Sigmoid colon (tissue), 6 donors: ENCODE measurements at regions not wholly inside any gene's neighbourhood (a gene's known extent, or its start where the extent isn't known, plus 50 kb on each side); places are given as distances from the start of the nearest gene placed in this dataset.

Source experiments
- DNase-seq: peaks from one replicate; pipeline ENCODE4 v3.0.0-alpha.2; 2019
- H3K27ac ChIP-seq, 4 donors: fragments of 200-600 bp; sonication (generic); one replicate each; pipeline ENCODE4 v1.5.1; 2016 to 2019; ENCODE audit warnings: mild to moderate bottlenecking in 1 of 4
- H3K27me3 ChIP-seq, 3 donors: fragments of 200-600 bp; sonication (generic); one replicate each; pipeline ENCODE4 v1.5.1; 2019; ENCODE audit warnings: mild to moderate bottlenecking in 1 of 3
- H3K36me3 ChIP-seq, 4 donors: fragments of 200-600 bp; sonication (generic); one replicate each; pipeline ENCODE4 v1.5.1; 2016 to 2019
- H3K4me1 ChIP-seq, 4 donors: fragments of 200-600 bp; sonication (generic); one replicate each; pipeline ENCODE4 v1.5.1; 2017 to 2019
- H3K4me3 ChIP-seq, 4 donors: fragments of 200-600 bp; sonication (generic); one replicate each; pipeline ENCODE4 v1.5.1; 2017 to 2019; ENCODE audit warnings: mild to moderate bottlenecking in 2 of 4, moderate library complexity in 1 of 4
- H3K9me3 ChIP-seq, 4 donors: fragments of 200-600 bp in 3 of 4; sonication (generic) in 3 of 4; one replicate each; pipeline versions ENCODE4 v1.5.1 to v1.6.1; 2013 to 2019
- EP300 ChIP-seq, 4 donors: sonication (generic); formaldehyde crosslinking; IDR thresholded peaks; one replicate each; pipeline ENCODE4 v1.6.1; 2017; ENCODE audit warnings: antibody characterized with exemption in 4 of 4
- POLR2A ChIP-seq, 2 donors: fragments of 450-650 bp; IDR thresholded peaks; one replicate each; pipeline ENCODE4 v1.6.1; 2016; ENCODE audit warnings: antibody characterized with exemption in 2 of 2, mild to moderate bottlenecking in 2 of 2, moderate library complexity in 2 of 2
- POLR2AphosphoS5 ChIP-seq, 4 donors: sonication (generic); formaldehyde crosslinking; IDR thresholded peaks; one replicate each; pipeline ENCODE4 v1.6.1; 2017; ENCODE audit warnings: antibody characterized with exemption in 4 of 4
- WGBS, 2 donors: extraction: QIAGEN DNeasy Blood & Tissue Kit; methylation state at CpG; one replicate each; pipeline ENCODE4 v1.1.7; 2013; 5-methylcytosine and 5-hydroxymethylcytosine counted together
- intact Hi-C: fragments of 100-400 bp; cut with DNase I; formaldehyde crosslinking; loops from one replicate; pipeline ENCODE4 v1.15.1; 2023
- TF ChIP-seq, protein P1 (sequence below), 4 experiments: fragments of 450-650 bp in 3 of 4; fragments of 200-600 bp in 1 of 4; IDR thresholded peaks; one replicate each; pipeline ENCODE4 v1.5.1; 2016 to 2019; ENCODE audit warnings: antibody characterized with exemption in 4 of 4, mild to moderate bottlenecking in 3 of 4, moderate library complexity in 2 of 4
- donor health status: healthy with polysubstance abuse.
- donor health status: healthy.

DNA sequence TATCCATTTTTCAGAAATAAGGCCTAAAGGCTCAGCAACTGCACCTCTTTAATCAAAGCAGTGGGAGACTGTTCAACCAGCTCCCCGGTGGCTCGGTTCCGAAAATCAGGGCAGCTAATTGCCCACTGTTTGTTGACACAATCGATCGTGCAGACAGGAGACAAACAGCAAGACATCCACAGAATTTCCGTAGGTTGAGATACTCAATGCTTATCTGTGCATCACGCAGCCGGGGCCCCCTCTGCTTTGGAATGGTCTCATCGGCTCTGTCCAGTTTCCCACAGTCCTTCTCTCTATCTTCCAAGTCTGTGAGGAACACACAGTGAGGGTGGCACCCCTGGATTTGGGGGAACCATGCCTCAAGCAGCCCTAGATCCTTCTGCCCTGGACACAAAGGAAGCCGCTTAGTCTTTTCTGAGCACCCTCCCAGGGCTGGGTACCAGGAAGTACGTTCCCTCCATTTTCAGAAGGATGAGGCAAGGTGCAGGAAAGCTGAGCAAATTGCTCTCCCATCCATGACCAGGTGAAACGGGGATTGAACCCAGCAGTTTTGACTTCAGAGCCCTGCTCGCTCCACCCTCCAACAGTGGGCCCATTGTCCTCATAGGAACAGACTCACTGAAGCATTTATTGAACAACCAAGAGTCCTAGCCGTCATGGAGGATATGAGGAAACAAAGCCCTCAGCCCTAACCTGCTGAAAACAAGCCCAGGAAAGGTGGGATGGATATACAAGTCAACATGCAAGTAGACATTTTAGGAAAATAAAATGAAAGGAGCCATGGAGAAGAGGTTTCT, 70.7 kb downstream of the C16orf95 start:
- 87 to 90% methylated on average over 14 of the region's 14 CpGs for WGBS, 2 donors
- no peaks in the 10 kb centered on the region for H3K9me3 ChIP-seq
- no peak for DNase-seq
- H3K27me3 ChIP-seq = peaks cover 0 to 15% (median 5%) of the 10 kb centered on the region in 3 donors
- TF ChIP-seq EP300 (IDR thresholded peaks at IDR 0.05) (no peak), POLR2AphosphoS5 (IDR thresholded peaks at IDR 0.05) (no peak), POLR2A (IDR thresholded peaks at IDR 0.05) (no peak)
- TF ChIP-seq, protein P1, sequence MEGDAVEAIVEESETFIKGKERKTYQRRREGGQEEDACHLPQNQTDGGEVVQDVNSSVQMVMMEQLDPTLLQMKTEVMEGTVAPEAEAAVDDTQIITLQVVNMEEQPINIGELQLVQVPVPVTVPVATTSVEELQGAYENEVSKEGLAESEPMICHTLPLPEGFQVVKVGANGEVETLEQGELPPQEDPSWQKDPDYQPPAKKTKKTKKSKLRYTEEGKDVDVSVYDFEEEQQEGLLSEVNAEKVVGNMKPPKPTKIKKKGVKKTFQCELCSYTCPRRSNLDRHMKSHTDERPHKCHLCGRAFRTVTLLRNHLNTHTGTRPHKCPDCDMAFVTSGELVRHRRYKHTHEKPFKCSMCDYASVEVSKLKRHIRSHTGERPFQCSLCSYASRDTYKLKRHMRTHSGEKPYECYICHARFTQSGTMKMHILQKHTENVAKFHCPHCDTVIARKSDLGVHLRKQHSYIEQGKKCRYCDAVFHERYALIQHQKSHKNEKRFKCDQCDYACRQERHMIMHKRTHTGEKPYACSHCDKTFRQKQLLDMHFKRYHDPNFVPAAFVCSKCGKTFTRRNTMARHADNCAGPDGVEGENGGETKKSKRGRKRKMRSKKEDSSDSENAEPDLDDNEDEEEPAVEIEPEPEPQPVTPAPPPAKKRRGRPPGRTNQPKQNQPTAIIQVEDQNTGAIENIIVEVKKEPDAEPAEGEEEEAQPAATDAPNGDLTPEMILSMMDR (IDR thresholded peaks at IDR 0.05) = no peak
- H3K27ac ChIP-seq = no peak overlapping the region
- H3K4me1 ChIP-seq = no peaks in the 10 kb centered on the region
- no peak overlapping the region for H3K4me3 ChIP-seq
- intact Hi-C loops = no loop called here
- no peaks in the 10 kb centered on the region for H3K36me3 ChIP-seq

DNA sequence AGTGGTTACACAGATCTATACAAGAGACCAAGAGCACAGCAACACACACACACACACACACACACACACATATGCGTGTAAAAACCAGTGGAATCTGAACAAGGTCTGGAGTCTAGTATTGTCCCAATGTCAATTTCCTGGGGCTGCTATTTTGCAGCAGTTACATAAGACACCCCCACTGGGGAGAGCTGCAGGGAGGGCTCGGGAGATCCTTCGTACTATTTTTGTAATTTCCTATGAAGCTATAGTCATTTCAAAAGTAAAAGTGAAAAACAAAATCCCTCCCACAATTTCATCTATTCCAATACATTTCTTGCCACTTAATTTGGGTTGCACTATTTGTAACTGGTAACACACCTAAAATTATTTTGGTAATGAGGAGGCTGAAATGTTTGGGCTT, 68.5 kb downstream of the C16orf95 start:
- no peaks in the 10 kb centered on the region for H3K36me3 ChIP-seq
- TF ChIP-seq, protein P1 (IDR thresholded peaks at IDR 0.05) = no peak
- TF ChIP-seq EP300 (IDR thresholded peaks at IDR 0.05) = no peak
- no peak for TF ChIP-seq POLR2A (IDR thresholded peaks at IDR 0.05)
- no peak for TF ChIP-seq POLR2AphosphoS5 (IDR thresholded peaks at IDR 0.05)
- no peaks in the 10 kb centered on the region for H3K4me1 ChIP-seq
- 44 to 68% methylated on average over 3 of the region's 3 CpGs for WGBS, 2 donors
- DNase-seq = no peak
- no peak overlapping the region for H3K27ac ChIP-seq
- H3K9me3 ChIP-seq = no peaks in the 10 kb centered on the region
- intact Hi-C loops = no loop called here
- H3K4me3 ChIP-seq = no peak overlapping the region
- peaks cover 0 to 9% (median 5%) of the 10 kb centered on the region in 3 donors for H3K27me3 ChIP-seq

DNA sequence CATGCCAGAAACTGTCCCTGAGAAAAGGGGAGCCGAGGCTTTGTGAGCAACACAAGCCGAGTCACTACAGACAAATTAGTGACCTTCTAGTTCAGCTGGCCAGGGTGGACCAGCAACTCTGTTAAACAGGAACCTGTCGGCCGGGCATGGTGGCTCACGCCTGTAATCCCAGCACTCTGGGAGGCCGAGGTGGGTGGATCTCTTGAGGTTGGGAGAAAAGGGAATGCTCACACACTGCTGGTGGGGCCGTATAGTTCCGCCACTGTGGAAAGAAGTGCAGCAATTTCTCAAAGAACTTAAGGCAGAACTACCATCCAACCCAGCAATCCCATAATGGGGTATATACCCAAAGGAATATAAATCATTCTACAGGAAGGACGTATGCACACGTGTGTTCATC, 67.8 kb downstream of the C16orf95 start:
- no peak overlapping the region for H3K27ac ChIP-seq
- peaks cover 0 to 9% (median 5%) of the 10 kb centered on the region in 3 donors for H3K27me3 ChIP-seq
- WGBS, 2 donors = 91 to 94% methylated on average over 10 of the region's 10 CpGs
- intact Hi-C loops = no loop called here
- H3K4me3 ChIP-seq = no peak overlapping the region
- TF ChIP-seq POLR2A (IDR thresholded peaks at IDR 0.05) (no peak), POLR2AphosphoS5 (IDR thresholded peaks at IDR 0.05) (no peak), EP300 (IDR thresholded peaks at IDR 0.05) (no peak)
- TF ChIP-seq, protein P1 (IDR thresholded peaks at IDR 0.05) = no peak
- no peaks in the 10 kb centered on the region for H3K4me1 ChIP-seq
- H3K36me3 ChIP-seq = no peaks in the 10 kb centered on the region
- no peak for DNase-seq
- no peaks in the 10 kb centered on the region for H3K9me3 ChIP-seq

DNA sequence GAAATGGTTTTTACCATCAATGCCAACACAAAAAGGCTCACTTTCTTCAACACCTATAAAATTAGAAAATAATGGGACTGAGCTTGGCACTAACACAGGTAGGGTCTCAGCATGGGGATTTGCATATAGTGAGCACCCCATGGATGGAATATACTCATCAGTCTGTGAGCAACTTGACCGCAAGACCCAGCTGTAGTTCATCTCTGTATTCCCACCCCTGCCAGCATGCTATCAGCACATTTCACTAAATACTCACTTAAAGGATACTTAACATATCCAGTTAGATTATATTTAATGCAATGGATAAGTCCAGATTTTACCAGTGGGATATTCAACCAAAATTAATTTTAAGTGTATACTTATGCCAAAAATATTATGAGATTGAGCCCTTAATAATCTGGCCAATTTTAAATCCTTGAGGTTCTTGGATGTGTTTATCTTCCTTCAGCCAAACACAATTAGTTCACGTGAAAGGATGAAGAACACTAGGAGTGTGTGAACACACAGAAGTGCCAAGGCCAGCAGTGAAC, 66.7 kb downstream of the C16orf95 start:
- intact Hi-C loops = no loop called here

DNA sequence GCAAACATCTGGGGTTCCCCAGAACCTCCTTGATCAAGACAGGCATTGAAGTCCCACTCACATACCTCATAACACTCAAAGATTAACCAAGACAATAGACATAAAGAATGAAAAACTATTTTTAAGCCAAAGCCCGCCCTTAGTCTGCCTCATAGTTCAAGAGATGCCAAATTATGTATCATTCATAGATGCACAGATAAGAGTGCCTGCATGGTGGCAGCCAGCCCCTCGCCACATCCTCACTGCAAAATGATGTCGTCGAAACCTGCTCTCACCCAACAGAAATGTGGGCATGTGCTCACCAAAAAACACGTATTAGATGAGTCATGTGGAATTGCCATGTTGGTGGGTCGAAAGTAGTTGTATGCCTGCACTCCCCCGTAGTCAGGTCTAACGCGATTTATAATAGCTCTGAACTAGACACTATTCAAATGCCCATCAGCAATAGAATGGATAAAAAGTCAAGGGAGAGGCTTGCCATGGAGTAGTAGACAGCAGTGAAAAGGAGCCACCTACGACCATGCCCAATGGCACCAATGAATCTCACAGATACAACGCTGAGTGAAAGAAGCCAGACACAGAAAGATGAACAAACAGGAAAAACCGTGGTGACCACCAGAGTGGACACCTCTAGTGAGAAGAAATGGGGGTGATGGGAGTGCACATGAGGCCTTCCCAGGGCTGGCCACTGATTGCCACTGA, 64.8 kb downstream of the C16orf95 start:
- intact Hi-C loops = no loop called here
- Histone ChIP-seq H3K4me3 (no peak overlapping the region), H3K36me3 (no peaks in the 10 kb centered on the region), H3K4me1 (no peaks in the 10 kb centered on the region), H3K27ac (no peak overlapping the region), H3K9me3 (no peaks in the 10 kb centered on the region), H3K27me3 (peaks cover 0 to 3% (median 0%) of the 10 kb centered on the region in 3 donors)
- TF ChIP-seq, protein P1 (IDR thresholded peaks at IDR 0.05) = no peak
- TF ChIP-seq POLR2A (IDR thresholded peaks at IDR 0.05) = no peak
- TF ChIP-seq EP300 (IDR thresholded peaks at IDR 0.05) = no peak
- TF ChIP-seq POLR2AphosphoS5 (IDR thresholded peaks at IDR 0.05) = no peak
- WGBS, 2 donors = 84 to 86% methylated on average over 12 of the region's 12 CpGs
- DNase-seq = no peak

More for the DNA sequence above, 66.7 kb downstream of the C16orf95 start:
- H3K4me1 ChIP-seq = no peaks in the 10 kb centered on the region
- H3K27ac ChIP-seq = no peak overlapping the region
- peaks cover 0 to 9% (median 2%) of the 10 kb centered on the region in 3 donors for H3K27me3 ChIP-seq
- WGBS, 2 donors = 84 to 91% methylated on average over 2 of the region's 2 CpGs
- H3K36me3 ChIP-seq = no peaks in the 10 kb centered on the region
- H3K9me3 ChIP-seq = no peaks in the 10 kb centered on the region
- DNase-seq = no peak
- TF ChIP-seq EP300 (IDR thresholded peaks at IDR 0.05) = no peak
- no peak overlapping the region for H3K4me3 ChIP-seq
